Spleen (tissue), 11 donors: ENCODE measurements at regions not wholly inside any gene's neighbourhood (a gene's known extent, or its start where the extent isn't known, plus 50 kb on each side); places are given as distances from the start of the nearest gene placed in this dataset.

Source experiments
- DNase-seq: peaks from one replicate; pipeline ENCODE4 v3.0.0-alpha.2; 2020
- H3K27ac ChIP-seq, 8 donors: fragments of 200-600 bp; sonication (generic) in 7 of 8; 1 replicate in 4 of 8; 2 replicates in 4 of 8; pipeline versions ENCODE4 v1.5.0 to v1.8.0; 2016 to 2021; ENCODE audit warnings: inconsistent platforms in 4 of 8, mild to moderate bottlenecking in 4 of 8, moderate library complexity in 1 of 8
- H3K27me3 ChIP-seq, 7 donors: fragments of 200-600 bp; sonication (generic) in 6 of 7; replicated peaks in 1 of 7; 1 replicate in 4 of 7; 2 replicates in 3 of 7; pipeline versions ENCODE4 v1.5.0 to v1.8.0; 2016 to 2021; ENCODE audit warnings: inconsistent platforms in 3 of 7, mild to moderate bottlenecking in 1 of 7
- H3K36me3 ChIP-seq, 6 donors: fragments of 200-600 bp; sonication (generic) in 5 of 6; 1 replicate in 4 of 6; 2 replicates in 2 of 6; pipeline versions ENCODE4 v1.5.0 to v1.8.0; 2016 to 2021; ENCODE audit warnings: inconsistent platforms in 2 of 6
- H3K4me1 ChIP-seq, 6 donors: fragments of 200-600 bp; sonication (generic) in 5 of 6; 1 replicate in 3 of 6; 2 replicates in 3 of 6; pipeline versions ENCODE4 v1.5.0 to v1.8.0; 2016 to 2021; ENCODE audit warnings: inconsistent platforms in 3 of 6
- H3K4me3 ChIP-seq, 8 donors: fragments of 200-600 bp; sonication (generic) in 7 of 8; 1 replicate in 4 of 8; 2 replicates in 4 of 8; pipeline versions ENCODE4 v1.5.0 to v1.8.0; 2016 to 2021; ENCODE audit warnings: inconsistent platforms in 4 of 8, mild to moderate bottlenecking in 4 of 8, moderate library complexity in 2 of 8
- H3K9me3 ChIP-seq, 8 donors: fragments of 200-600 bp; sonication (generic) in 7 of 8; 1 replicate in 4 of 8; 2 replicates in 4 of 8; pipeline versions ENCODE4 v1.5.0 to v1.8.0; 2016 to 2021; ENCODE audit warnings: inconsistent platforms in 4 of 8
- POLR2A ChIP-seq, 3 donors: fragments of 450-650 bp; IDR thresholded peaks; one replicate each; pipeline ENCODE4 v1.5.1; 2017; ENCODE audit warnings: antibody characterized with exemption in 3 of 3, mild to moderate bottlenecking in 1 of 3
- POLR2AphosphoS5 ChIP-seq, 3 donors: sonication (generic); formaldehyde crosslinking; IDR thresholded peaks; one replicate each; pipeline ENCODE4 v1.5.1; 2017; ENCODE audit warnings: antibody characterized with exemption in 3 of 3
- WGBS, 5 donors: extraction: QIAGEN DNeasy Blood & Tissue Kit in 3 of 5; methylation state at CpG; one replicate each; pipeline versions ENCODE4 v1.1.5 to v1.1.7; 2013 to 2018; 5-methylcytosine and 5-hydroxymethylcytosine counted together
- intact Hi-C: fragments of 100-400 bp; cut with DNase I; formaldehyde crosslinking; loops from one replicate; pipeline ENCODE4 v1.15.0; 2023; ENCODE audit warnings: low total_unique reads
- TF ChIP-seq, protein P1 (sequence below), 11 experiments: fragments of 200-600 bp in 7 of 11; fragments of 450-650 bp in 4 of 11; sonication (generic) in 4 of 11; IDR thresholded peaks in 8 of 11; conservative IDR thresholded peaks in 3 of 11; 1 replicate in 7 of 11; 2 replicates in 4 of 11; pipeline versions ENCODE4 v1.4.0 to v1.8.0; 2016 to 2021; ENCODE audit warnings: antibody characterized with exemption in 11 of 11, inconsistent platforms in 4 of 11, mild to moderate bottlenecking in 1 of 11
- donor health status: healthy with polysubstance abuse.
- donor health status: DM: no; HTN: no; CAD: no; lungs with moderate emphysema.
- donor health status: DM: no; HTN: no; CAD: no.
- donor health status: Bipolar disorder and iron deficiency.
- donor health status: healthy.
- donor health status: DM: no; HTN: no; CAD: no.
- donor health status: DM: yes; HTN: yes; CAD: no.

DNA sequence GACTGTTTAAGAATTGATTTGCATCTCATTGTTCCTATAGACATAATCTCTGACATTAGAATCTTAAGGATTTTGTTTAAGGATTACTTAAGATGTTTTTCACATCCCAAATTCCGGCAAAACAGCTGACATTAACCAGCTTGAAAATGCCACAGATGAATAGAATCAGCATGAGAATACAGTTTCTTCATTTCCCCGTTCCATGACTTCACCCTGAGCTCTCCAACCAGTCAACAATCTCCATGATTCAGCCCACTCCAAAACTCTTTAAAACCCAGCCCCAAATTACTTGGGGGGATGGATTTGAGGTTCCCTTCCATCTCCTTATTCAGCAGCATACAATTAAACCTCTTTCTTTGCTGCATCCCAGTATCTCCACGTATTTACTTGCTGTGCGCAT is 201.0 kb downstream of the LYPLAL1 start:
- TF ChIP-seq, protein P1, sequence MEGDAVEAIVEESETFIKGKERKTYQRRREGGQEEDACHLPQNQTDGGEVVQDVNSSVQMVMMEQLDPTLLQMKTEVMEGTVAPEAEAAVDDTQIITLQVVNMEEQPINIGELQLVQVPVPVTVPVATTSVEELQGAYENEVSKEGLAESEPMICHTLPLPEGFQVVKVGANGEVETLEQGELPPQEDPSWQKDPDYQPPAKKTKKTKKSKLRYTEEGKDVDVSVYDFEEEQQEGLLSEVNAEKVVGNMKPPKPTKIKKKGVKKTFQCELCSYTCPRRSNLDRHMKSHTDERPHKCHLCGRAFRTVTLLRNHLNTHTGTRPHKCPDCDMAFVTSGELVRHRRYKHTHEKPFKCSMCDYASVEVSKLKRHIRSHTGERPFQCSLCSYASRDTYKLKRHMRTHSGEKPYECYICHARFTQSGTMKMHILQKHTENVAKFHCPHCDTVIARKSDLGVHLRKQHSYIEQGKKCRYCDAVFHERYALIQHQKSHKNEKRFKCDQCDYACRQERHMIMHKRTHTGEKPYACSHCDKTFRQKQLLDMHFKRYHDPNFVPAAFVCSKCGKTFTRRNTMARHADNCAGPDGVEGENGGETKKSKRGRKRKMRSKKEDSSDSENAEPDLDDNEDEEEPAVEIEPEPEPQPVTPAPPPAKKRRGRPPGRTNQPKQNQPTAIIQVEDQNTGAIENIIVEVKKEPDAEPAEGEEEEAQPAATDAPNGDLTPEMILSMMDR (IDR thresholded peaks at IDR 0.05 in 8 of 11, conservative IDR thresholded peaks at IDR 0.05 in 3 of 11): no peak
- TF ChIP-seq POLR2A (IDR thresholded peaks at IDR 0.05): no peak
- no peak for TF ChIP-seq POLR2AphosphoS5 (IDR thresholded peaks at IDR 0.05)
- DNase-seq: no peak
- Histone ChIP-seq H3K36me3 (no peaks in the 10 kb centered on the region), H3K4me1 (no peaks in the 10 kb centered on the region), H3K27ac (no peak overlapping the region), H3K9me3 (no peaks in the 10 kb centered on the region), H3K27me3 (peaks cover 0 to 8% (median 0%) of the 10 kb centered on the region in 7 donors), H3K4me3 (no peak overlapping the region)
- intact Hi-C loops: no loop called here
- WGBS, 5 donors: 66 to 81% (median 67%) methylated on average over 4 of the region's 4 CpGs

- H3K4me1 ChIP-seq: no peaks in the 10 kb centered on the region
- H3K36me3 ChIP-seq: no peaks in the 10 kb centered on the region
- H3K4me3 ChIP-seq: no peak overlapping the region
- H3K9me3 ChIP-seq: no peaks in the 10 kb centered on the region
- intact Hi-C loops: no loop called here
- no peak overlapping the region for H3K27ac ChIP-seq
- DNase-seq: no peak
- H3K27me3 ChIP-seq: peaks cover 0 to 10% (median 0%) of the 10 kb centered on the region in 7 donors
- TF ChIP-seq POLR2A (IDR thresholded peaks at IDR 0.05) (no peak), POLR2AphosphoS5 (IDR thresholded peaks at IDR 0.05) (no peak)
- TF ChIP-seq, protein P1 (IDR thresholded peaks at IDR 0.05 in 8 of 11, conservative IDR thresholded peaks at IDR 0.05 in 3 of 11): no peak
- 80 to 91% (median 85%) methylated on average over 5 of the region's 5 CpGs for WGBS, 5 donors
These were observed 200.4 kb downstream of the LYPLAL1 start for GRCh38 chr1:219374046-219374566.

DNA sequence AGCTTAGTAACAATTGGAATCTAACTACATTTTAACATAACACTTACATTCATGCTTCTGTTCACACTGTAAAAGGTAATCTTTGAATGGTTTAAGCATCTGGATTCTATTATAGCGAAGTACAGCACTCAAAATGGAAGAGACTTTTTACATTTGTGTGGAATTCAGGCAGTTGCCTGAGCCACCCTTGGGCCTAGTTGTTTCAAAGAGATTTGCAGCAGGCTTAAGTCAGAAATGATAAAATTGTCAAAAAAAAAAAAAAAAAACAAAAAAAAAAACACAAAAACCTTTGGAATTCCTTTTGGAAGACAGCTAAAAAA is 199.9 kb downstream of the LYPLAL1 start:
- Histone ChIP-seq H3K27ac (no peak overlapping the region), H3K36me3 (no peaks in the 10 kb centered on the region), H3K4me3 (no peak overlapping the region), H3K4me1 (no peaks in the 10 kb centered on the region), H3K9me3 (no peaks in the 10 kb centered on the region), H3K27me3 (peaks cover 0 to 10% (median 0%) of the 10 kb centered on the region in 7 donors)
- WGBS, 5 donors: 49 to 83% (median 72%) methylated on average over 1 of the region's 1 CpG
- intact Hi-C loops: no loop called here
- DNase-seq: no peak
- TF ChIP-seq POLR2AphosphoS5 (IDR thresholded peaks at IDR 0.05): no peak
- TF ChIP-seq POLR2A (IDR thresholded peaks at IDR 0.05): no peak
- TF ChIP-seq, protein P1 (IDR thresholded peaks at IDR 0.05 in 8 of 11, conservative IDR thresholded peaks at IDR 0.05 in 3 of 11): no peak

- TF ChIP-seq POLR2AphosphoS5 (IDR thresholded peaks at IDR 0.05) (no peak), POLR2A (IDR thresholded peaks at IDR 0.05) (no peak)
- TF ChIP-seq, protein P1 (IDR thresholded peaks at IDR 0.05 in 8 of 11, conservative IDR thresholded peaks at IDR 0.05 in 3 of 11): no peak
- WGBS, 5 donors: 82 to 97% (median 93%) methylated on average over 6 of the region's 6 CpGs
- H3K4me1 ChIP-seq: no peaks in the 10 kb centered on the region
- H3K36me3 ChIP-seq: no peaks in the 10 kb centered on the region
- peaks cover 0 to 13% (median 0%) of the 10 kb centered on the region in 7 donors for H3K27me3 ChIP-seq
- H3K9me3 ChIP-seq: no peaks in the 10 kb centered on the region
- no peak overlapping the region for H3K27ac ChIP-seq
- intact Hi-C loops: no loop called here
- DNase-seq: no peak
- no peak overlapping the region for H3K4me3 ChIP-seq
These were observed 199.4 kb downstream of the LYPLAL1 start for GRCh38 chr1:219372916-219373615.
